K562 (cell line): ENCODE measurements at regions not wholly inside any gene's neighbourhood (a gene's known extent, or its start where the extent isn't known, plus 50 kb on each side); places are given as distances from the start of the nearest gene placed in this dataset.

Experiments used
- ATAC-seq: fragments of 200-7000 bp; cut with Tn5 transposase; 3 replicates; pipeline ENCODE4 v1.9.1; 2020; ENCODE audit warnings: moderate library complexity
- BruUV-seq: library from RNA; stranded (reverse); fragments of 400-500 nt; replicated peaks from 2 replicates; lab custom pipeline; 2021; lab: Mats Ljungman, UMichigan
- CTCF ChIA-PET: fragments of 300-600 bp; formaldehyde crosslinking; extraction: SDS; loops from one replicate; lab custom pipeline; 2021; ENCODE audit warnings: low intra/inter-chr PET ratio; lab: Yijun Ruan, JAX
- POLR2A ChIA-PET: fragments of 300-600, 350-650 bp; sonication (Branson Sonifier 250); formaldehyde crosslinking; extraction: SDS; loops from one replicate; lab custom pipeline; 2021; ENCODE audit warnings: antibody characterized with exemption, inconsistent platforms; lab: Yijun Ruan, JAX
- DNase-seq, 4 experiments: peaks; one replicate each; pipeline versions ENCODE4 v3.0.0 to v3.0.0-alpha.2; 2011 to 2018; ENCODE audit warnings: low spot score in 3 of 4, mixed read lengths in 3 of 4; ENCODE audit errors: extremely low read depth in 1 of 4
- FAIRE-seq: peaks from 2 replicates; lab custom pipeline; 2011; peaks lifted over from hg19 to GRCh38; lab: Jason Lieb, UNC
- H2AFZ ChIP-seq: 2 replicates; pipeline ENCODE4 v1.6.0; 2011; ENCODE audit warnings: low read depth, low read length, control low read depth, inconsistent platforms
- H3K27ac ChIP-seq: fragments of 200-600 bp; 3 replicates; pipeline ENCODE4 v1.8.0; 2011; ENCODE audit warnings: low read depth, mild to moderate bottlenecking, control low read depth, inconsistent platforms, low read length, moderate library complexity, mixed read lengths; ENCODE audit errors: extremely low read depth
- H3K27me3 ChIP-seq, 2 experiments: fragments of 300-600 bp in 1 of 2; 2 replicates in 1 of 2; 3 replicates in 1 of 2; pipeline versions ENCODE4 v1.6.0 to v1.8.0; 2011; ENCODE audit warnings: inconsistent platforms in 2 of 2, low read length in 2 of 2, mild to moderate bottlenecking in 1 of 2, mixed read lengths in 1 of 2, moderate library complexity in 1 of 2; ENCODE audit not compliant: control insufficient read depth in 2 of 2, insufficient read depth in 2 of 2
- H3K36me3 ChIP-seq: fragments of 300-600 bp; 3 replicates; pipeline ENCODE4 v1.8.0; 2011; ENCODE audit warnings: mild to moderate bottlenecking, low read length, inconsistent platforms; ENCODE audit not compliant: control insufficient read depth, insufficient read depth
- H3K4me1 ChIP-seq, 2 experiments: fragments of 200-600 bp in 1 of 2; replicated peaks in 1 of 2; 2 replicates in 1 of 2; 3 replicates in 1 of 2; pipeline versions ENCODE4 v1.5.1 to v1.8.0; 2011; ENCODE audit warnings: inconsistent platforms in 2 of 2, low read length in 2 of 2, mild to moderate bottlenecking in 1 of 2, mixed read lengths in 1 of 2, moderate library complexity in 1 of 2; ENCODE audit not compliant: control insufficient read depth in 2 of 2, insufficient read depth in 2 of 2
- H3K4me2 ChIP-seq: 2 replicates; pipeline ENCODE4 v1.6.1; 2011; ENCODE audit warnings: low read length, control low read depth, inconsistent platforms, mixed read lengths; ENCODE audit not compliant: insufficient read depth
- H3K4me3 ChIP-seq: fragments of 200-600 bp; sonication (generic), shearing (Covaris generic); 2 replicates; pipeline ENCODE4 v1.5.1; 2016; ENCODE audit warnings: control low read depth, inconsistent platforms
- H3K79me2 ChIP-seq: fragments of 200-600 bp; 3 replicates; pipeline ENCODE4 v1.8.0; 2011; ENCODE audit warnings: low read length, inconsistent platforms; ENCODE audit not compliant: control insufficient read depth, insufficient read depth
- H3K9ac ChIP-seq, 2 experiments: 2 replicates each; pipeline versions ENCODE4 v1.6.0 to v1.6.1; 2011; ENCODE audit warnings: low read depth in 2 of 2, low read length in 2 of 2, control low read depth in 1 of 2, inconsistent platforms in 1 of 2, mild to moderate bottlenecking in 1 of 2, mixed read lengths in 1 of 2; ENCODE audit not compliant: insufficient read depth in 1 of 2
- H3K9me1 ChIP-seq: one replicate; pipeline ENCODE4 v1.6.0; 2011; ENCODE audit warnings: inconsistent platforms, mild to moderate bottlenecking, low read length, moderate library complexity; ENCODE audit not compliant: control insufficient read depth, insufficient read depth
- H3K9me3 ChIP-seq: replicated peaks from 2 replicates; pipeline ENCODE4 v1.5.1; 2011; ENCODE audit warnings: low read depth, low read length, inconsistent platforms; ENCODE audit not compliant: control insufficient read depth, insufficient read depth
- H4K20me1 ChIP-seq: replicated peaks from 2 replicates; pipeline ENCODE4 v1.6.1; 2011; ENCODE audit warnings: low read length, inconsistent platforms, mixed read lengths; ENCODE audit not compliant: control insufficient read depth, insufficient read depth
- ADNP ChIP-seq: fragments of 200-800 bp; sonication (Bioruptor generic); IDR thresholded peaks from 2 replicates; pipeline ENCODE4 v1.6.1; 2016; ENCODE audit warnings: missing genetic modification characterization, missing compliant biosample characterization
- CBFB ChIP-seq: sonication (generic); formaldehyde crosslinking; IDR thresholded peaks from 2 replicates; pipeline ENCODE4 v1.4.0; 2020; ENCODE audit warnings: mild to moderate bottlenecking, missing genetic modification reagents
- CTBP1 ChIP-seq: fragments of 450-650 bp; IDR thresholded peaks from 2 replicates; pipeline ENCODE4 v1.6.1; 2016; ENCODE audit warnings: borderline replicate concordance
- FOSL1 ChIP-seq: fragments of 200-800 bp; sonication (Bioruptor generic); conservative IDR thresholded peaks from 2 replicates; pipeline ENCODE4 v1.6.1; 2016; ENCODE audit warnings: missing genetic modification characterization, missing compliant biosample characterization
- HDGF ChIP-seq: fragments of 450-650 bp; IDR thresholded peaks from 2 replicates; pipeline ENCODE4 v1.6.1; 2016
- HES1 ChIP-seq: fragments of 450-650 bp; IDR thresholded peaks from 2 replicates; pipeline ENCODE4 v1.6.1; 2016; ENCODE audit warnings: low read depth, mild to moderate bottlenecking, moderate library complexity
- MCM3 ChIP-seq: fragments of 450-650 bp; IDR thresholded peaks from 2 replicates; pipeline ENCODE4 v1.6.1; 2016
- NR2C1 ChIP-seq, 2 experiments: fragments of 450-650 bp; IDR thresholded peaks; 2 replicates each; pipeline ENCODE4 v1.6.1; 2017; ENCODE audit warnings: mild to moderate bottlenecking in 2 of 2, antibody characterized with exemption in 1 of 2, inconsistent platforms in 1 of 2, missing compliant biosample characterization in 1 of 2, missing genetic modification characterization in 1 of 2
- PHB ChIP-seq: fragments of 250-450 bp; sonication (Bioruptor Pico); IDR thresholded peaks from 2 replicates; pipeline ENCODE4 v1.5.0; 2021
- RBM22 ChIP-seq: fragments of 200-400 bp; formaldehyde crosslinking; IDR thresholded peaks from 2 replicates; pipeline ENCODE4 v1.6.1; 2018; ENCODE audit warnings: low read length, low read depth; ENCODE audit not compliant: poor library complexity, severe bottlenecking
- SMAD1 ChIP-seq: fragments of 150-350 bp; IDR thresholded peaks from 2 replicates; pipeline ENCODE4 v1.6.1; 2014; ENCODE audit warnings: low read length, low read depth; ENCODE audit not compliant: partially characterized antibody
- TCF7L2 ChIP-seq: fragments of 150-350 bp; IDR thresholded peaks from 2 replicates; pipeline ENCODE4 v1.6.1; 2016; ENCODE audit warnings: low read depth, mild to moderate bottlenecking, low read length, moderate library complexity
- WHSC1 ChIP-seq: IDR thresholded peaks from one replicate; pipeline ENCODE4 v1.6.1; 2012; ENCODE audit warnings: low read length, control low read depth, inconsistent platforms
- ZFX ChIP-seq: sonication (generic); formaldehyde crosslinking; IDR thresholded peaks from 2 replicates; pipeline ENCODE4 v1.8.0; 2022; ENCODE audit warnings: mild to moderate bottlenecking, missing genetic modification reagents, moderate library complexity
- ZNF174 ChIP-seq: fragments of 250-450 bp; sonication (Bioruptor Pico); IDR thresholded peaks from 2 replicates; pipeline ENCODE4 v1.4.0; 2020; ENCODE audit warnings: mild to moderate bottlenecking
- ZNF398 ChIP-seq: fragments of 250-450 bp; sonication (Bioruptor Pico); IDR thresholded peaks from 2 replicates; pipeline ENCODE4 v1.8.0; 2021; ENCODE audit warnings: moderate library complexity, mild to moderate bottlenecking, inconsistent platforms
- WGBS: fragments of 100-300 bp; shearing (Covaris generic); methylation state at CpG from one replicate; pipeline ENCODE4 v1.1.6; 2016; ENCODE audit warnings: low coverage, mixed read lengths; ENCODE audit not compliant: insufficient coverage; ENCODE audit errors: missing lambda C conversion rate; 5-methylcytosine and 5-hydroxymethylcytosine counted together
- in situ Hi-C: fragments of 300-500 bp; cut with MboI; formaldehyde crosslinking; loops from 4 replicates; pipeline ENCODE4 v1.15.0; 2018; ENCODE audit warnings: inconsistent platforms, mixed read lengths
- intact Hi-C: fragments of 100-400 bp; cut with micrococcal nuclease; formaldehyde crosslinking; loops from 2 replicates; pipeline ENCODE4 v1.14.2; 2022

- in situ Hi-C loops: no loop called here
- BruUV-seq: no TSS peak
- FAIRE-seq: no peak
- CTCF ChIA-PET: no interaction called here
- H3K27ac ChIP-seq: no peak overlapping the region
- intact Hi-C loops: no loop called here
- no peaks in the 10 kb centered on the region for H3K9me1 ChIP-seq
- no peaks in the 10 kb centered on the region for H3K9me3 ChIP-seq
- no peak overlapping the region for H3K9ac ChIP-seq
- no peak overlapping the region for H2AFZ ChIP-seq
- no peaks in the 10 kb centered on the region for H4K20me1 ChIP-seq
- DNase-seq: no peak
- POLR2A ChIA-PET: interaction anchor here (1.1 kb wide), 1 partner anchor 108 kb away, joined by 3 read pairs; no protein-coding TSS in a partner anchor
- no peaks in the 10 kb centered on the region for H3K79me2 ChIP-seq
- TF ChIP-seq HDGF (no peak), PHB (CRISPR knock-in tag) (no peak), SMAD1 (no peak)
- H3K36me3 ChIP-seq: no peaks in the 10 kb centered on the region
- peaks cover 0 to 22% of the 10 kb centered on the region in 2 experiments; a peak in 2 of 5 replicates for H3K4me1 ChIP-seq
- H3K4me2 ChIP-seq: no peak overlapping the region
- no peak for ATAC-seq
- H3K4me3 ChIP-seq: no peak overlapping the region
- H3K27me3 ChIP-seq: peaks cover 2 to 5% of the 10 kb centered on the region in 2 experiments; a peak in 3 of 5 replicates
- 0% methylated on average over 1 of the region's 1 CpG for WGBS
Observed at GRCh38 chr4:145281951-145282350, 101.6 kb upstream of the OTUD4 start.

GRCh38 chr4:145281224-145281623, 100.8 kb upstream of the OTUD4 start:
- H3K4me2 ChIP-seq: no peak overlapping the region
- H2AFZ ChIP-seq: no peak overlapping the region
- H3K9ac ChIP-seq: no peak overlapping the region
- H3K27me3 ChIP-seq: peaks cover 2 to 5% of the 10 kb centered on the region in 2 experiments; a peak in 3 of 5 replicates
- no peak overlapping the region for H3K27ac ChIP-seq
- in situ Hi-C loops (no loop called here), intact Hi-C loops (no loop called here)
- POLR2A ChIA-PET: interaction anchor here (1.1 kb wide), 1 partner anchor 107 kb away, joined by 3 read pairs; no protein-coding TSS in a partner anchor
- CTCF ChIA-PET: no interaction called here
- no TSS peak for BruUV-seq
- FAIRE-seq (no peak), DNase-seq (no peak), ATAC-seq (no peak; the same call in 2 of the 3 replicates)
- H3K36me3 ChIP-seq: no peaks in the 10 kb centered on the region
- WGBS: 4% methylated on average over 9 of the region's 9 CpGs
- no peaks in the 10 kb centered on the region for H4K20me1 ChIP-seq
- H3K9me3 ChIP-seq: no peaks in the 10 kb centered on the region
- H3K4me1 ChIP-seq: peaks cover 0 to 22% of the 10 kb centered on the region in 2 experiments; a peak in 2 of 5 replicates
- no peak overlapping the region for H3K4me3 ChIP-seq
- H3K9me1 ChIP-seq: no peaks in the 10 kb centered on the region
- no peaks in the 10 kb centered on the region for H3K79me2 ChIP-seq
- TF ChIP-seq FOSL1 (tag) (no peak), ZNF174 (CRISPR knock-in tag) (no peak), ZNF398 (CRISPR knock-in tag) (no peak), TCF7L2 (no peak), CBFB (CRISPR knock-in tag) (no peak), ADNP (tag) (no peak), RBM22 (no peak), ZFX (CRISPR knock-in tag) (no peak), WHSC1 (no peak), HES1 (no peak), MCM3 (no peak), CTBP1 (no peak), NR2C1 (IDR thresholded peaks at IDR 0.05) (no peak), NR2C1 (tag; IDR thresholded peaks at IDR 0.05) (no peak)
